Left colon (tissue), 2 donors: ENCODE measurements at regions not wholly inside any gene's neighbourhood (a gene's known extent, or its start where the extent isn't known, plus 50 kb on each side); places are given as distances from the start of the nearest gene placed in this dataset.
"Not testable (repeated sequence)": the region's sequence is repeated elsewhere in the genome, so short reads cannot be mapped to it uniquely, and the experiment has no call there.

Experiments
- ATAC-seq: fragments of 200-7000 bp; cut with Tn5 transposase; one replicate; pipeline ENCODE4 v1.9.1; 2020; ENCODE audit warnings: mild to moderate bottlenecking, moderate library complexity
- DNase-seq, 2 donors: peaks; one replicate each; pipeline ENCODE4 v3.0.0-alpha.2; 2020
- intact Hi-C, 2 donors: fragments of 100-400 bp; cut with DNase I in 1 of 2; cut with micrococcal nuclease in 1 of 2; formaldehyde crosslinking; loops; one replicate each; pipeline versions ENCODE4 v1.11.2 to v1.14.0; 2022; cut with DNase I, micrococcal nuclease
- donor health status: DM: no; HTN: no; CAD: no.
- donor health status: DM: yes; HTN: yes; CAD: no.

- DNase-seq: no peak
- ATAC-seq: no peak
- intact Hi-C loops: no loop called here
Measured at GRCh38 chr1:189708674-189709073, 769.0 kb downstream of the BRINP3 start.

- ATAC-seq, DNase-seq, intact Hi-C loops: not testable (repeated sequence)
Measured at GRCh38 chr1:189718147-189718795, 759.4 kb downstream of the BRINP3 start.

- DNase-seq: no peak
- ATAC-seq: no peak
- intact Hi-C loops: no loop called here
Measured at GRCh38 chr1:189726806-189727205, 750.9 kb downstream of the BRINP3 start.

- ATAC-seq (no peak), DNase-seq (no peak)
- intact Hi-C loops: no loop called here
Measured at GRCh38 chr1:189751311-189751710, 726.4 kb downstream of the BRINP3 start.

- ATAC-seq: no peak
- intact Hi-C loops: no loop called here
- DNase-seq: no peak
Measured at GRCh38 chr1:189752461-189752995, 725.1 kb downstream of the BRINP3 start.

GRCh38 chr1:189755100-189755499 is 722.6 kb downstream of the BRINP3 start:
- ATAC-seq, intact Hi-C loops, DNase-seq: not testable (repeated sequence)

GRCh38 chr1:189764391-189765320 is 713.0 kb downstream of the BRINP3 start:
- intact Hi-C loops: no loop called here
- ATAC-seq: no peak
- no peak for DNase-seq

- no peak for DNase-seq
Measured at GRCh38 chr1:189769448-189769847, 708.2 kb downstream of the BRINP3 start.

GRCh38 chr1:189774721-189775287 is 702.9 kb downstream of the BRINP3 start:
- no peak for ATAC-seq
- intact Hi-C loops: no loop called here

More at GRCh38 chr1:189769448-189769847, 708.2 kb downstream of the BRINP3 start:
- ATAC-seq: no peak
- intact Hi-C loops: no loop called here

GRCh38 chr1:189775343-189775742 is 702.3 kb downstream of the BRINP3 start:
- intact Hi-C loops: no loop called here
- ATAC-seq (no peak), DNase-seq (no peak)

More at GRCh38 chr1:189774721-189775287, 702.9 kb downstream of the BRINP3 start:
- no peak for DNase-seq

GRCh38 chr1:189779034-189779433 is 698.6 kb downstream of the BRINP3 start:
- no peak for ATAC-seq

GRCh38 chr1:189782295-189782694 is 695.4 kb downstream of the BRINP3 start:
- DNase-seq (no peak), ATAC-seq (no peak)
- intact Hi-C loops: no loop called here

More at GRCh38 chr1:189779034-189779433, 698.6 kb downstream of the BRINP3 start:
- intact Hi-C loops: no loop called here
- DNase-seq: no peak

- ATAC-seq (no peak), DNase-seq (no peak)
- intact Hi-C loops: no loop called here
Measured at GRCh38 chr1:189783456-189783855, 694.2 kb downstream of the BRINP3 start.

GRCh38 chr1:189786761-189787160 is 690.9 kb downstream of the BRINP3 start:
- no peak for ATAC-seq
- intact Hi-C loops: no loop called here
- DNase-seq: no peak

- intact Hi-C loops: no loop called here
- ATAC-seq (no peak), DNase-seq (no peak)
Measured at GRCh38 chr1:189787201-189787600, 690.5 kb downstream of the BRINP3 start.

GRCh38 chr1:189790335-189790734 is 687.3 kb downstream of the BRINP3 start:
- DNase-seq (no peak), ATAC-seq (no peak)
- intact Hi-C loops: no loop called here

GRCh38 chr1:189803364-189803763 is 674.3 kb downstream of the BRINP3 start:
- intact Hi-C loops: no loop called here
- ATAC-seq: no peak
- DNase-seq: no peak

GRCh38 chr1:189804352-189804751 is 673.3 kb downstream of the BRINP3 start:
- intact Hi-C loops: no loop called here
- DNase-seq (no peak), ATAC-seq (no peak)

GRCh38 chr1:189805735-189806134 is 671.9 kb downstream of the BRINP3 start:
- no peak for ATAC-seq
- intact Hi-C loops: no loop called here
- DNase-seq: no peak
